Stimulated activated CD4-positive, alpha-beta T cell treated with anti-CD3 and anti-CD28 coated beads, Interleukin-12 subunit alpha, Interleukin-12 subunit beta, amount 100 ng/mL, for 4 hours (primary cell): ENCODE measurements at regions not wholly inside any gene's neighbourhood (a gene's known extent, or its start where the extent isn't known, plus 50 kb on each side); places are given as distances from the start of the nearest gene placed in this dataset.

ENCODE experiments used
- DNase-seq: peaks from one replicate; pipeline ENCODE4 v3.0.0-alpha.2; 2020

DNA sequence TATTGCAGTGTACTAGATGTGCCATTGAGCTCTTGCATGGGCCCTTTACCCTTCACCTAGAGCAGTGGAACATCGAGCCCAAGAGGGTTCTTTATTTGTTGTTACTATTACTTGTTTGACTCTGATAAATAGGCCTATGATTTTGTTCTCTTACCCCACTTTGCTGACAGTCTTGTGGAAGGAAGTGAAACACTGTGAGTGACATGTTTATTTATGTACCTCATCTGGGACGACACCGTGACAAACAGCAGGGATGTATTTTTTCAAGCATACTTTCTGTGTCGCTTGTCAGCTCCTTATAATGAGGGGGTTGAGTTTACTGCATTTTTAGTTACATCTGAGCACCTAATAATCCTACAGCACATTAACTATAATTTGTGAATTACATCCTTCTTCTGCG lies 1010.3 kb upstream of the TENM4 start:
- no peak for DNase-seq

DNA sequence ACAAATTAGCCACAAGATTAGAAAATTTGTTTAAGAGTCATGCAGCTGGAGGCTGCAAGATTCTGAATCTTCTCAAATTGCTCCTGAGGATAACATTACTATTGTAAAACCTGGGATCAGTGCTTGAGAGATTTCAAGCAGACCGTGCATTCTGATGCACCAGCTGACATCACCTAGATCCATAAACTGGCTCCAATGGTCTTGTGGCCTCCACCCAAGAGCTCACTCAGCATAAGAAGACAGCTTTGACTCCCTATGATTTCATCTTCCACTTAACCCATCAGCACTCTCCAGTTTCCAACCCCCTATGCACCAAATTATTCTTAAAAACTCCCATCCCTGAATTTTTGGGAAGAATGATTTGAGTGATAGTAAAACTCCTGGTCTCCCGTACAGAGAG lies 1007.9 kb upstream of the TENM4 start:
- DNase-seq: no peak

DNA sequence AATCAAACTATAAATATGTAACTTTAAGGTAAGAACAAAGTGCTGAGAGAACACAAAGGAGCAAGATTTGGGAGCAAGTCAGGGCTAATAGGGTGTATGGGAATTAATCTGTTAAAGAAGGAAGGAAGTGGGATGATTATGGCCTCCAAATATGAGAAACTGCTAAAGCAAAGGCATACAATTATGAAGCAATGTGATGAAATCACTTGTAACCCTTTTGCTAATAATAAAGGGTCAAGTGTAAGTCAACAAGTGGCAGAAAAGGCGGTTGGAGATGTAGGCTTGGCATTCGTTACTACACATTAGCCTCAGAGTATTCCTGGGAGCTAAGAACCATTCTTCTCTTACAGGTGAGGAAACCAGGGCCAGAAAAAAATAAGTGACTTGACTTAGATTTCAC lies 1002.3 kb upstream of the TENM4 start:
- DNase-seq: no peak

DNA sequence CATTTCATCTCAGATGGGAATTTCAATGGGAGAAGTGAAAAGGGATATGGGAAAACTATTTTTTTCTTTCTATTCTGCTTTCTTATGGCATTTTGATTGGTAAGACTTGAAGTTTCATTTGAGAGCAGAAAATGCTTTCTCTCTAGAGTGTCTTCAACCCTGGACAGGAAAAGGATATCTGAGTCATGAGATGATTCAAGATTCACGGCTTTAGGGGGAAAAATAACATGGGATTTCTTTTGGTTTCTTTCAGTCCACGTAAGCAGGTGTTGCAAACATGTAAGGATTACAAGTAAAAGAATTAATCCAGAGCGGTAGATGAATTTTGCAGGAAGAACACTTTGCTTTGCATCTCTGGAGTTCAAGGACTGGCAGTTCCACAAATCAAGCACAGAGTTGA lies 1001.0 kb upstream of the TENM4 start:
- no peak for DNase-seq

DNA sequence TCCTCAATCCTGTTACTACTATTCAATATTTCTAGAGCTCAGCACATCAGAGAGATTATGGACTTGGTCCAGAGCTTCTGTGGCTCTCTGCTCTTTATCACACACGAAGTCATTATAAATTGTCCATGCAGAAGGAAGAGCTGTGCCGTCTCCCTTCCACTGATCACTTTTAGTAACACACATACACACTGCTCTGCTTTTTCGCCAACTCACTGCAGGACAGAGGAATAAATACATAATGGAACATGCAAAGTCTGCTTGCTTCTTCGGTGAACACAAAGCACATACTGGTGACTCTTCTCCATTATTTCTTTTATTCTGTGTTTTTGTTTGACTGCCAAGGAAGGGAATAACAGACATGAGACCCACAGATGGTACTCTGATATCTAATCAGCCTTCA lies 1000.0 kb upstream of the TENM4 start:
- no peak for DNase-seq

DNA sequence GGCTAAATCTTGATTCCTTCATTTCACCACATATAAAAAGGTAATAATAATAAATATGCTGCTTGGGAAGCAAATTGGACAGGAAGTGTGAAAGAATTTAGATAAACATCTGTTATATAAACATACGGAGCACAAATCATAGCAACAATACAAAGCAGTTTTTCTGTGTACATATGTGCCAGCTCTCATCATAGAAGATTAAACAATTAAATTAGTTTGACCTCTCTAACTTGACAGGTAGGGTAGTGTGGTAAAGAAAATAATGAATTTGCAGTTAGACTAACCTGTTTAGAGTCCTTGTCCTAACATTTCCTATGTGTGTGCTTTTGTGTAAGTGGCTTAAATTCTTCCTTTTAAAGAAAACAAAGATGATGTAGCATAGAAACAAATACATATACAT lies 995.7 kb upstream of the TENM4 start:
- no peak for DNase-seq

DNA sequence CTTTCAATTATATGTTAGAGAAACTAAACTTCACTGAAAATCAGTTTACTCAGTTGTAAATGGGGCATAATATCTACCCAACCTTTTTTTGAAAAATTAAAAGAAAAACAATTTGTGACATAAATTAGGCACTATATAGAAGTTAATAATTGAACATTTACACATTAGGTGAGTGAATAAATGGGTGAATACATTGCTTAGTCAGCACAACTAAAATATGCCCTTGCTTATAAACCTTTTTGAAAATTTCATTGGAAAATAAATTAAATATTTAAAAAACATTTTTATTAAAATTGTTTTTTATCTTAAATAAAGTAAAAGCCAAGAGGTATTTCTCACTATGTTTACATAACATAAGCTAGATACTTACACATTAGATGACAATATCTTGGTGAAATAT lies 994.5 kb upstream of the TENM4 start:
- no peak for DNase-seq

GRCh38 chr11:80432057-80432456 lies 991.2 kb upstream of the TENM4 start:
- no peak for DNase-seq

DNA sequence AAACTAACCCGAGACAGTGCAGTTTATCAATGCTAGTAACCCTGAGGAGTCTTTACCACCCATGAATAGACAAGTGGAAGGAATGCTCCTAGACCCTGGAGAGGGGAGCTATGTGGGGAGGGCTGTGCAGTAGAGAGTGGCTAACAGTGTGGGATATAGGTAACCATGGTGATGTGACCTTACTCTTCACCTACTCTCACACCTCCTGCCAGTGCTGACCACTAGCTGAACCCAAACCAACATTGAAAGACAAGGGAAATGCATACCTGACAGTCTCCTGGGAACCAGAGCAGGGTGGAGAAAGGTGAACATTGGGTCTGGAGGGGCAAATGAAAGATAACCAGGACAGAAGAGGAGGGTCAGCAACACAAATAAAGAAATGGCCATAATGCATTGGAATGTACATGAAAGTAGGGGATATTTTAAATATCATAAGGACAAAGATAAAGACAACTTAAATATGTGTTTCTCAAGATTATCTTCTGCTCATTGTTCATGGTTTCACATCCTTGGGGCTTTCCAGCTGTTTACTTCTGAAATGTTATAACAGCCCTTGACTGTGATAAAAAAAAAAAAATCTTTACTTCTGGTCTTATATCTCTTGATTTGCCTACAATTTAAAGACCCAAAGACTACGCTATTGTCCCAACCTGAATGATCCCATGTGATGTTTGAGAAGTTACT lies 983.3 kb upstream of the TENM4 start:
- DNase-seq: no peak

GRCh38 chr11:80420374-80420773 lies 979.5 kb upstream of the TENM4 start:
- no peak for DNase-seq

DNA sequence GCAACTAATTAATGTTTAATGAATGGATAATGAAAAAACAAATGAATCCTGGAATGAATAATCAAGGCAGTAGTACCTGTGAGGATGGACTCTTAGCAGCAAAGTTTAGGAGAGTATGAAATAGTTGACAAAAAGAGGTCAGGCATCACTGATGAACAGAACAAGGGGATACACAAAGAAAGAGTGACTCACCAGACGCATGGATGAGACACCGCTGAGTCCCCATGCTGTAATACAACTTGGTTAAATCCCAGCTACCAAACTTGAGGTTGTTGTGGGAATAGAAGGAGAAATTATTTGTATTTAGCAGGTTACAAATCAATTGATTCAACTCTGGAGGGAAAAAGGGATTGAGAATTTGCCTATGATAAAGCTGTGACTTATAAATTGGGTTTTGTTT lies 976.9 kb upstream of the TENM4 start:
- DNase-seq: no peak

GRCh38 chr11:80415580-80415979 lies 974.8 kb upstream of the TENM4 start:
- DNase-seq: no peak

- DNase-seq: no peak
Measured at GRCh38 chr11:80414181-80415165, 973.6 kb upstream of the TENM4 start.

- DNase-seq: no peak
Measured at GRCh38 chr11:80412604-80413003, 971.8 kb upstream of the TENM4 start.

GRCh38 chr11:80393210-80393609 lies 952.4 kb upstream of the TENM4 start:
- no peak for DNase-seq

GRCh38 chr11:80390505-80390904 lies 949.7 kb upstream of the TENM4 start:
- DNase-seq: no peak

DNA sequence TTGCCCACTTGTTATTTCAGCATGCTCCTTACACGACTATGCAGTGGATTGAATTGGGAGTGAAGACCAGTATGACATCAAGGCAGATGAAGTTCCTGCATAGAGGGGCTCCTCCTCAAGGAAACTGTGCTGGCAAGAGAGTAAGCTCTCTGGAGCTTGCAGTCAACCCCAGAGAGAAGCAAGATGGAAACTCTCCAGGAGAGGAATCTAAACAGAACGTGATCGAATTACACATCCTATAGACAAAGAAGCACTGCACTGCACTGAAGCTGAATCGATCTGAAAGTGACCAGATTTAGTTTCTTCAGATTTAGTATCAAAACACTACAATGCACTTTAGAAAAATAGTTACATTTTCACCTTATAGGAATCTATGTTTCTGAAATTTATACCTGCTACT lies 947.7 kb upstream of the TENM4 start:
- DNase-seq: no peak

GRCh38 chr11:80388130-80388529 lies 947.3 kb upstream of the TENM4 start:
- no peak for DNase-seq

- no peak for DNase-seq
Measured at GRCh38 chr11:80383655-80384054, 942.8 kb upstream of the TENM4 start.

DNA sequence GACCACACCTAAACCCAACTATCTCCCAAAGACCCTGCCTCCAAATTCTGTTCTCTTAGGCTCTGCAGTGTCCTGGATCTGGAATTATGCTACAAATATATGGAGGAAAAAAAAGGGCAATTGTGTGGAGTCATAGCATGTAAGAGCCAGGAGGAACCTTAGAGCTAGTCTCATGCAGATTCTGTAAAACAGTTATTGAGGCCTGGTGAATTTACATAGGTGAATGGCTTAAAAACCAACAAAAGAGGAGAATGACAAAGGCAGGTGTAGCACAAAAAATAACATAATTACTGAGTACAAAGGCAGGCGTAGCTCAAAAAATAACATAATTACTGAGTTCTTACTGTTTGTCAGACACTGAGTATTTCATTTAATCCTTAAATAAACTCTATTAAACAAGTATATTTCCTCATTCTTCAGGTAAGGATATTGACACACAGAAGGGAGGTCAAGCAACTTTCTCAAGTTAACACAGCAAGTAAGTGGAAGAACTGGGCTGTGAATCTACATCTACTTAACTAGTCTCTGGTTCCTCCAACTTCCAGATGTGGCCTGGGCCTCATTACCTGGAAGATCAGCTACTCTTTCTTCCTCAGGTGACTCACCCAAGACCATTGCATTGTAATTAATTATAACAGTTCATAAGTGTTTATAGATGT lies 938.9 kb upstream of the TENM4 start:
- DNase-seq: no peak

DNA sequence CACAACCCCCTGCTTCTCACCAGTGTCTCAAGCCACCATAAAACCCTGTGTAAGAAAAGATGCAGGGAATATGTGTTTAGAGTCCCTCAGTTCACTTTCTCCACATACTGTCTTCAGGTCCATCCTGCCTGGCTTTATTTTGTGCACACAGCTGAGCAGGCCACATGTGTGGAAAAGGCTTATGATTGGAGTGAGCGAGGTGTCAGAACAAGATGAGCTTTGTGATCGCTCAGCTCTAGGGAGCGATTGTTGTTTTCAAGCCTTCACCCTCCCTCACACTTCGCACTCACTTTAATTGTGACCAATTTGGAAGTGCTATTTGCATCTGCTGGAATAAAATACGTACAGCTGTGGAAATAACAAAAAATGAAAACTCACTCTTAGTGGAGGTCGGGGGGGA lies 931.1 kb upstream of the TENM4 start:
- no peak for DNase-seq

DNA sequence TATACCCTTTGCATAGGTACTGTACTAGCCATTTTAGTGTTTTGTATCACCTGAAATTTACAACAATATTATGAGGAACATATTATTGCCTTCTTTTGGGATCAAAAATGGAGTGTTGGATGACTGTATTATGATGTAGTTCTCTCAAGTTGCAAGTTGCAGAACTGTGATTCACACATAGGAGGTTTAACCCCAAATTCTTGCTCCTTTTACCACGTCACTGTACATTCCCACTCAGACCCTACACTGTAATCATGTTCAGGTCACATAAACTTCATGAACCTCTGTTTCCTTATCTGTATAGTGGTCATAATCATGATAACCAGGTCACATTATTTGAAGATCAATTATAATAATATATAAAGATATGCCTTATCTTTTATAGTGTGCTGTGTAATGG lies 925.1 kb upstream of the TENM4 start:
- DNase-seq: no peak

- no peak for DNase-seq
Measured at GRCh38 chr11:80365076-80365725, 924.4 kb upstream of the TENM4 start.
